ENCODE measurements at regions not wholly inside any gene's neighbourhood (a gene's known extent, or its start where the extent isn't known, plus 50 kb on each side); places are given as distances from the start of the nearest gene placed in this dataset.

DNA sequence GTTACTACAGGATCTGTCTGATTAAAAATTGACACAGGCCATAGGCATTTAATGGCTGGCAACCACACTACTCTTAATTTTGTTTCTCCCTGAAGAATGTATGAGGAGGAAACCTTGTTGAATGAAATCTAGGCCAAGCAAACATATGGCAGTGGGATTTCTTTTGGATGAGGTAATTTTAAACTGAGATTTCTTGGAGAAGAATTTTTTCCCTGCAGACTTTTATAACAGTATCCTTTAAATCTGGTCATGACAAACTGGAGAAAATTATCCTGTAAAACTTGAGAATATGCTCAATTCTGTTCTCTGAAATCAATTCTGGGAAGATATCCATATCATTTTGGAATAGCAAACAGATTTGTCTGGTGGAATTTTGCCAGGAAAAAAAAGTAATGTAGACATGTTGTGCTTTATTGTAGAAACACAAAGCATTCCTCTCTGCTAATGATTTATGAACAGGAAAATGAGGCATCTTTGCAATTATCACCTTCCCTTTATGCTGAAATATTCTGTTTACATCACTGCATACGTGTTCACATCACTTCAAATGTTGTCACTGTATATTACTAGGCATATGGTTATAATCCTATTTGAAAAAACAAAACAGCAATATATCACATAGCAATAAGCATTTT is 108.3 kb upstream of the ARSJ start:
- H3K4me3 ChIP-seq (ENCODE audit: low read depth, low read length): no peak overlapping the region
- TF ChIP-seq, protein P1, sequence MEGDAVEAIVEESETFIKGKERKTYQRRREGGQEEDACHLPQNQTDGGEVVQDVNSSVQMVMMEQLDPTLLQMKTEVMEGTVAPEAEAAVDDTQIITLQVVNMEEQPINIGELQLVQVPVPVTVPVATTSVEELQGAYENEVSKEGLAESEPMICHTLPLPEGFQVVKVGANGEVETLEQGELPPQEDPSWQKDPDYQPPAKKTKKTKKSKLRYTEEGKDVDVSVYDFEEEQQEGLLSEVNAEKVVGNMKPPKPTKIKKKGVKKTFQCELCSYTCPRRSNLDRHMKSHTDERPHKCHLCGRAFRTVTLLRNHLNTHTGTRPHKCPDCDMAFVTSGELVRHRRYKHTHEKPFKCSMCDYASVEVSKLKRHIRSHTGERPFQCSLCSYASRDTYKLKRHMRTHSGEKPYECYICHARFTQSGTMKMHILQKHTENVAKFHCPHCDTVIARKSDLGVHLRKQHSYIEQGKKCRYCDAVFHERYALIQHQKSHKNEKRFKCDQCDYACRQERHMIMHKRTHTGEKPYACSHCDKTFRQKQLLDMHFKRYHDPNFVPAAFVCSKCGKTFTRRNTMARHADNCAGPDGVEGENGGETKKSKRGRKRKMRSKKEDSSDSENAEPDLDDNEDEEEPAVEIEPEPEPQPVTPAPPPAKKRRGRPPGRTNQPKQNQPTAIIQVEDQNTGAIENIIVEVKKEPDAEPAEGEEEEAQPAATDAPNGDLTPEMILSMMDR (conservative IDR thresholded peaks at IDR 0.05; ENCODE audit: low read depth, low read length): no peak
- DNase-seq (ENCODE audit: low read depth): no peak

DNA sequence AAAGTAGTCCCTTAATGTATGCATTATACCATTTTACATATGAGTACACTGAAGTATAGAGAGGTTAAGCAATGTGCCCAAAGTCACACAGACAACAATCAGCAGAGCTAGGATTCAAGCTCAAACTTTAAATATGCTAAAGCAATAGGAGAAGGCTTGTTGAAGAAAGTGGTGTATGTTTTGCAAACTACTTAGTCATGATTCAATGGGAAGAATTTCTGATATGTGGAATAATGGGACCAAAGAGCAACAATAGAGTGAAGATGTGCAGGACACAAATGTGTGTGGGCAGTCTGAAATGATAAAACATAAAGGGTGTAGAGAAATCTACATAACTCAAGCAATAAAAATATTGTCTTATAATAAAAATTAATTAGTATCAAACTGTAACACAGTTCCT is 109.0 kb upstream of the ARSJ start:
- TF ChIP-seq, protein P1 (conservative IDR thresholded peaks at IDR 0.05; ENCODE audit: low read depth, low read length): no peak
- no peak overlapping the region for H3K4me3 ChIP-seq (ENCODE audit: low read depth, low read length)
- no peak for DNase-seq (ENCODE audit: low read depth)

DNA sequence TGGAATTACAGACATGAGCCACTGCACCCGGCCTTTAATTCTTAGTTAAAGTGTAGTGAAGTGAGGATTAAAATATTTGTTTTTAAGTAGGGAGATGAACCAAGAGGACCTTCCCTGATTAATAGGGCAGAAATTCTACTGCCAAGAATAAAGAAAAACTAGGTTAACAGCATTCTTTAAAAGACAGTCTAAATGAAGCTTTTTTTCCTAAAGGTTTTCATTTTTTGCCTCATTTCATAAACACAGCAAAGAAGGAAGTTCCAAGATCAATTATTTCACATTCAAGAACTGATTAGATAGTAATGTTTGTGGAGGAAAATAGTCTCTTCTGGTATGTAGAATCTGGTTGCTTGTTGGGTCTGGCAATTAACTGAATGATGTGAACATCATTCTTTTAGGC is 112.1 kb upstream of the ARSJ start:
- no peak overlapping the region for H3K4me3 ChIP-seq (ENCODE audit: low read depth, low read length)
- no peak for DNase-seq (ENCODE audit: low read depth)
- TF ChIP-seq, protein P1 (conservative IDR thresholded peaks at IDR 0.05; ENCODE audit: low read depth, low read length): no peak

DNA sequence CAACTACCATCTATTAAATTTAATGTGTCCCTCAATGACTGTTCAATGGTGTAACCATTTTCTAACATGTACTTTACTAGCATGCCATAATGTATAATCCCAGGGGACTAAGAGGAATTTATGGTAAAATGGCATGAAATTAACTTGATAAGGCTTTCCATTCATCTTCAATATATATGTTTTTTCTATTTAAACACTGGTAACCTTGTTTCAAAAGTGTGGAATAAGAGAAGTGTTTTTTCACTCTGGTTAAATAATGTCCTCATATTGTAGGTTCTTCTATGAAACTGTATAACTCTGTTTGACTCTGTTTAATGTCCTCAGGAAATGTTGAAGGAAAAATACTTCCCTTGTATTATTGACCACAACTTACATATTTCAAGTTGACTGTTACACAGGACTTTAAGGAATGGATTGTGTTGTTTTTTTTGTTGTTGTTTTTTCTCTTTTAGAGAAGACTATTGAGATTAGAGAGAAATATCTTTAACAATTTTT is 113.8 kb upstream of the ARSJ start:
- TF ChIP-seq, protein P1 (conservative IDR thresholded peaks at IDR 0.05; ENCODE audit: low read depth, low read length): no peak
- no peak for DNase-seq (ENCODE audit: low read depth)
- H3K4me3 ChIP-seq (ENCODE audit: low read depth, low read length): no peak overlapping the region

DNA sequence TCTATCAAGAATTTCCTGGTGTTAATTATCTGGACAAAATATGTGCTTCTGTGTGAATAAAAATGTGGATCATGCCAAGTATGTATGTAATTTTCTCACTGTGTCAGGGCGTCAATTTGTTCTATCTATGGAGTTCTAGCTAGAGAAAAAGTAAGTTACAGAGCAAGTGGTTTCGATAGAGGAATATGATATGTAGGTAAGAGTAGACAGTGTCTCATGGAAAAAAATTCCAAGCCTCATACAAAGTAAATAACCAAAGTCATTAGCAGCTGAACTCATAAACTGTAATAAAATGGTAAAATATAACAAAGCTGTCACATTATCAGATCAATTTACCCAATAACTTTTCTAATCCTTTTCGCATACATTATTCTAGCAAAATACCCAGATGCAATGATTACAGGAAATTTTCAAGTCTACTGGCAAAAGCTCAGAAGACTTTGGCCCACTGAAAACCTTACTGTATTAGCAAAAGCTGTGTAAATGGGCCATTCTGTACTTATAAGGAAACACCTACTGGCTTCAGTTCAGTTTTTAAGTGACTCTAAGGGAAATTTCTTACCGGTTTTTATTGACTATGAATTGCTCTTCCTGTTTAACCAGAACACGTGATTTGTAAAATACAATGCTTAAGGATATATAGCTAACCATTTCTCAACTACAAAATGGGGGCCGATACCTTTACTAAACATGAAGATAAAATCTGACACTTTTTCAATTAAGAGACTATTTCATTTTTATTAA is 121.0 kb upstream of the ARSJ start:
- TF ChIP-seq, protein P1 (conservative IDR thresholded peaks at IDR 0.05; ENCODE audit: low read depth, low read length): no peak
- no peak for DNase-seq (ENCODE audit: low read depth)
- no peak overlapping the region for H3K4me3 ChIP-seq (ENCODE audit: low read depth, low read length)

DNA sequence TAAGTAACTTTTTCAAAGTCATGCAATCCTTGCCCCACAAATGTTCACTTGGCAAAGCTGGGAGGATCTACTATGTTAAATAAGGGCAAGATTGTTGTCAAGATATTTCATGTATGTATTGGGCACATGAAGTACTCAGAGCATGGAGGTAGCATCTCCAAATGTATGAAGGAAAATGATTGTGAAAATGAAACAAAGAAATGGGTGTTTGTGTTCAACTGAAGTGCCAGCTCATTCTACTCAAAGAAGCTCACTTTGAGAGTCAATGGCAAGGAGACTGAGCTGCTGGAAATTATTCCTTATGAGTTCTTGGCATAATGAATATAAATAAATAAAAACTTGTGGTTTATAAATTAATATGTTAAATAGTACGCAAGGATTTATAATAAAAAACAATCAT is 124.5 kb upstream of the ARSJ start:
- H3K4me3 ChIP-seq (ENCODE audit: low read depth, low read length): no peak overlapping the region
- TF ChIP-seq, protein P1 (conservative IDR thresholded peaks at IDR 0.05; ENCODE audit: low read depth, low read length): no peak
- DNase-seq (ENCODE audit: low read depth): no peak
